HG02623 (cell line): ENCODE measurements at regions not wholly inside any gene's neighbourhood (a gene's known extent, or its start where the extent isn't known, plus 50 kb on each side); places are given as distances from the start of the nearest gene placed in this dataset.
"Not testable (repeated sequence)": the region's sequence is repeated elsewhere in the genome, so short reads cannot be mapped to it uniquely, and the experiment has no call there.

Source experiments
- ATAC-seq: cut with Tn5 transposase; IDR thresholded peaks from one replicate; pipeline ENCODE4 v1.9.1; 2021; ENCODE audit warnings: moderate library complexity; ENCODE audit not compliant: unreplicated experiment

GRCh38 chr1:204780630-204781029 is 90.0 kb upstream of the NFASC start:
- ATAC-seq: no peak

GRCh38 chr1:204782118-204782700 is 88.5 kb upstream of the NFASC start:
- ATAC-seq: no peak

GRCh38 chr1:204785023-204785422 is 85.6 kb upstream of the NFASC start:
- not testable (repeated sequence) for ATAC-seq

- no peak for ATAC-seq
These were observed 82.2 kb upstream of the NFASC start for GRCh38 chr1:204788470-204788869.

- ATAC-seq: no peak
These were observed 79.0 kb upstream of the NFASC start for GRCh38 chr1:204791453-204792353.

GRCh38 chr1:204792354-204792692 is 78.3 kb upstream of the NFASC start:
- ATAC-seq: no peak

- no peak for ATAC-seq
These were observed 77.3 kb upstream of the NFASC start for GRCh38 chr1:204793259-204793914.

GRCh38 chr1:204796886-204797285 is 73.8 kb upstream of the NFASC start:
- not testable (repeated sequence) for ATAC-seq

GRCh38 chr1:204797401-204797800 is 73.3 kb upstream of the NFASC start:
- ATAC-seq: no peak

- ATAC-seq: no peak
These were observed 71.0 kb upstream of the NFASC start for GRCh38 chr1:204799630-204800029.

GRCh38 chr1:204801211-204801610 is 69.5 kb upstream of the NFASC start:
- ATAC-seq: no peak

- no peak for ATAC-seq
These were observed 68.1 kb upstream of the NFASC start for GRCh38 chr1:204802401-204803175.

GRCh38 chr1:204803607-204804006 is 67.1 kb upstream of the NFASC start:
- ATAC-seq: no peak

GRCh38 chr1:204806943-204807687 is 63.5 kb upstream of the NFASC start:
- ATAC-seq: peak; percentile 89

- no peak for ATAC-seq
These were observed 61.2 kb upstream of the NFASC start for GRCh38 chr1:204809488-204809887.

GRCh38 chr1:204812842-204813241 is 57.8 kb upstream of the NFASC start:
- no peak for ATAC-seq

GRCh38 chr1:204813522-204813921 is 57.1 kb upstream of the NFASC start:
- no peak for ATAC-seq

GRCh38 chr1:204814166-204814884 is 56.3 kb upstream of the NFASC start:
- ATAC-seq: no peak

GRCh38 chr1:204817341-204817740 is 53.3 kb upstream of the NFASC start:
- ATAC-seq: no peak

- no peak for ATAC-seq
These were observed 51.7 kb upstream of the NFASC start for GRCh38 chr1:204818998-204819397.
